Caco-2 (cell line): ENCODE measurements at regions not wholly inside any gene's neighbourhood (a gene's known extent, or its start where the extent isn't known, plus 50 kb on each side); places are given as distances from the start of the nearest gene placed in this dataset.

Experiments used
- BruUV-seq: library from RNA; stranded (reverse); fragments of 400-500 nt; replicated peaks from 2 replicates; lab custom pipeline; 2021; lab: Mats Ljungman, UMichigan
- CTCF ChIA-PET: fragments of 300-600 bp; sonication (Branson Sonifier 250); formaldehyde crosslinking; loops from one replicate; lab custom pipeline; 2022; ENCODE audit warnings: antibody characterized with exemption; lab: Charles Lee
- POLR2A ChIA-PET: fragments of 300-600 bp; sonication (Branson Sonifier 250); formaldehyde crosslinking; loops from one replicate; lab custom pipeline; 2022; ENCODE audit warnings: antibody characterized with exemption; lab: Charles Lee
- DNase-seq, 2 experiments: peaks; one replicate each; pipeline versions ENCODE4 v3.0.0 to v3.0.0-alpha.2; 2020 to 2022
- H3K27me3 ChIP-seq: replicated peaks from 2 replicates; pipeline ENCODE4 v1.6.0; 2011; ENCODE audit warnings: low read length; ENCODE audit not compliant: control insufficient read depth, insufficient read depth
- H3K36me3 ChIP-seq: 2 replicates; pipeline ENCODE4 v1.5.1; 2011; ENCODE audit warnings: low read length; ENCODE audit not compliant: control insufficient read depth, insufficient read depth
- H3K4me1 ChIP-seq: fragments of 250-450 bp; sonication (Bioruptor Pico); 2 replicates; pipeline ENCODE4 v1.5.1; 2020; ENCODE audit warnings: mild to moderate bottlenecking
- H3K4me3 ChIP-seq: 2 replicates; pipeline ENCODE4 v1.5.1; 2011; ENCODE audit warnings: low read depth, mild to moderate bottlenecking, control low read depth, low read length
- H3K9me3 ChIP-seq: fragments of 250-450 bp; sonication (Bioruptor Pico); 2 replicates; pipeline ENCODE4 v1.5.1; 2020; ENCODE audit warnings: mild to moderate bottlenecking, moderate library complexity
- H3K27ac Mint-ChIP-seq: one replicate; pipeline ENCODE4 v1.8.0; 2022; ENCODE audit warnings: mixed read lengths; ENCODE audit not compliant: unreplicated experiment
- H3K27me3 Mint-ChIP-seq: one replicate; pipeline ENCODE4 v1.8.0; 2022; ENCODE audit warnings: mixed read lengths; ENCODE audit not compliant: insufficient read depth, unreplicated experiment
- H3K36me3 Mint-ChIP-seq: one replicate; pipeline ENCODE4 v1.8.0; 2022; ENCODE audit warnings: mild to moderate bottlenecking, mixed read lengths; ENCODE audit not compliant: insufficient read depth, unreplicated experiment
- H3K4me1 Mint-ChIP-seq: one replicate; pipeline ENCODE4 v1.8.0; 2022; ENCODE audit warnings: low read depth, mixed read lengths; ENCODE audit not compliant: unreplicated experiment
- H3K4me3 Mint-ChIP-seq: one replicate; pipeline ENCODE4 v1.8.0; 2022; ENCODE audit warnings: mild to moderate bottlenecking, moderate library complexity, mixed read lengths; ENCODE audit not compliant: unreplicated experiment
- H3K9me3 Mint-ChIP-seq: one replicate; pipeline ENCODE4 v1.8.0; 2022; ENCODE audit warnings: mixed read lengths; ENCODE audit not compliant: unreplicated experiment
- CTCF ChIP-seq, 2 experiments: fragments of 200-600 bp in 1 of 2; IDR thresholded peaks; 1 replicate in 1 of 2; 2 replicates in 1 of 2; pipeline versions ENCODE4 v1.5.1 to v1.8.0; 2011 to 2022; ENCODE audit warnings: antibody characterized with exemption in 1 of 2, control low read depth in 1 of 2, inconsistent platforms in 1 of 2, low read depth in 1 of 2, low read length in 1 of 2, mild to moderate bottlenecking in 1 of 2, moderate library complexity in 1 of 2; ENCODE audit not compliant: insufficient read depth in 1 of 2, severe bottlenecking in 1 of 2, unreplicated experiment in 1 of 2
- intact Hi-C: fragments of 100-400 bp; cut with micrococcal nuclease; formaldehyde crosslinking; loops from one replicate; pipeline ENCODE4 v1.10.0; 2022; ENCODE audit not compliant: unreplicated experiment

DNA sequence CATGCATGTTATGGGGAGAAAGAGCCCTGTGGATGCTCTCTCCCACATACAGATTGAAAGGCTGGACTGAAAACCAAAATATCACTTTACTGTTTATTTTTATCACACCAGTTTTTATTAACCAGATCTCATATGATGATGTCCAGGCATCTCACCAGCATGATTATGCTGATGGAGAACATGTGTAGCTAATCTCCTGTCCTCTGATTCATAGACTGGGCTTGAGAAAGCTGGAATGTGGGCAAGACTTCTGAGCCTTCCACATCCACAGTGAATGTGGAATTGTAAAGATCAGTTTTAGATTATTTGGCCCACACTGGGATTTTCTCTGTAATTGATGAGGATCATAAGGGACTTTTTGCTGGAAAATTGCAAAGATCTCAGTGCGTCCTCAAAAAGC lies 137.9 kb downstream of the ICOS start:
- H3K9me3 Mint-ChIP-seq: peaks cover 14% of the 10 kb centered on the region
- Histone ChIP-seq H3K36me3 (no peaks in the 10 kb centered on the region), H3K9me3 (peaks cover 3% of the 10 kb centered on the region; the same call in 1 of the 2 replicates), H3K4me1 (peaks cover 22% of the 10 kb centered on the region), H3K27me3 (no peaks in the 10 kb centered on the region; the same call in 1 of the 2 replicates), H3K4me3 (no peak overlapping the region)
- H3K4me1 Mint-ChIP-seq: peaks cover 9% of the 10 kb centered on the region
- no peak overlapping the region for H3K4me3 Mint-ChIP-seq
- no peak for DNase-seq
- BruUV-seq: no TSS peak
- POLR2A ChIA-PET: no interaction called here
- intact Hi-C loops: no loop called here
- CTCF ChIA-PET: no interaction called here
- TF ChIP-seq CTCF (IDR thresholded peaks at IDR 0.05; ENCODE audit: insufficient read depth in 1 of 2, low read depth in 1 of 2, low read length in 1 of 2, severe bottlenecking in 1 of 2, unreplicated experiment in 1 of 2): no peak
- H3K36me3 Mint-ChIP-seq: no peaks in the 10 kb centered on the region
- no peak overlapping the region for H3K27ac Mint-ChIP-seq
- no peaks in the 10 kb centered on the region for H3K27me3 Mint-ChIP-seq

- no peak for TF ChIP-seq CTCF (IDR thresholded peaks at IDR 0.05; ENCODE audit: insufficient read depth in 1 of 2, low read depth in 1 of 2, low read length in 1 of 2, severe bottlenecking in 1 of 2, unreplicated experiment in 1 of 2)
- Histone ChIP-seq H3K4me1 (peaks cover 18% of the 10 kb centered on the region), H3K4me3 (no peak overlapping the region), H3K9me3 (peaks cover 3% of the 10 kb centered on the region; the same call in 1 of the 2 replicates), H3K27me3 (no peaks in the 10 kb centered on the region), H3K36me3 (no peaks in the 10 kb centered on the region)
- Mint-ChIP-seq H3K27ac (peak overlapping the region; percentile 16), H3K4me3 (no peak overlapping the region), H3K9me3 (peaks cover 14% of the 10 kb centered on the region), H3K36me3 (no peaks in the 10 kb centered on the region), H3K27me3 (no peaks in the 10 kb centered on the region), H3K4me1 (peaks cover 9% of the 10 kb centered on the region)
- DNase-seq: peak in 1 of 2 experiments; percentile 25
- intact Hi-C loops: no loop called here
- ChIA-PET CTCF (no interaction called here), POLR2A (no interaction called here)
- no TSS peak for BruUV-seq
These were observed 141.6 kb downstream of the ICOS start for GRCh38 chr2:204078003-204078698.

- DNase-seq: no peak
- no peak for TF ChIP-seq CTCF (IDR thresholded peaks at IDR 0.05; ENCODE audit: insufficient read depth in 1 of 2, low read depth in 1 of 2, low read length in 1 of 2, severe bottlenecking in 1 of 2, unreplicated experiment in 1 of 2)
- intact Hi-C loops: no loop called here
- Mint-ChIP-seq H3K27ac (no peak overlapping the region), H3K27me3 (no peaks in the 10 kb centered on the region), H3K4me3 (no peak overlapping the region), H3K36me3 (no peaks in the 10 kb centered on the region), H3K4me1 (peaks cover 9% of the 10 kb centered on the region), H3K9me3 (peaks cover 11% of the 10 kb centered on the region)
- Histone ChIP-seq H3K36me3 (no peaks in the 10 kb centered on the region), H3K4me1 (peaks cover 18% of the 10 kb centered on the region), H3K9me3 (peaks cover 3% of the 10 kb centered on the region; the same call in 1 of the 2 replicates), H3K4me3 (no peak overlapping the region), H3K27me3 (no peaks in the 10 kb centered on the region)
- ChIA-PET CTCF (no interaction called here), POLR2A (no interaction called here)
- no TSS peak for BruUV-seq
These were observed 145.2 kb downstream of the ICOS start for GRCh38 chr2:204081487-204082425.
